ENCODE measurements at regions not wholly inside any gene's neighbourhood (a gene's known extent, or its start where the extent isn't known, plus 50 kb on each side); places are given as distances from the start of the nearest gene placed in this dataset.

- DNase-seq (ENCODE audit: low spot score) = no peak
These were observed 132.1 kb downstream of the OAT start for GRCh38 chr10:124286621-124287020.

DNA sequence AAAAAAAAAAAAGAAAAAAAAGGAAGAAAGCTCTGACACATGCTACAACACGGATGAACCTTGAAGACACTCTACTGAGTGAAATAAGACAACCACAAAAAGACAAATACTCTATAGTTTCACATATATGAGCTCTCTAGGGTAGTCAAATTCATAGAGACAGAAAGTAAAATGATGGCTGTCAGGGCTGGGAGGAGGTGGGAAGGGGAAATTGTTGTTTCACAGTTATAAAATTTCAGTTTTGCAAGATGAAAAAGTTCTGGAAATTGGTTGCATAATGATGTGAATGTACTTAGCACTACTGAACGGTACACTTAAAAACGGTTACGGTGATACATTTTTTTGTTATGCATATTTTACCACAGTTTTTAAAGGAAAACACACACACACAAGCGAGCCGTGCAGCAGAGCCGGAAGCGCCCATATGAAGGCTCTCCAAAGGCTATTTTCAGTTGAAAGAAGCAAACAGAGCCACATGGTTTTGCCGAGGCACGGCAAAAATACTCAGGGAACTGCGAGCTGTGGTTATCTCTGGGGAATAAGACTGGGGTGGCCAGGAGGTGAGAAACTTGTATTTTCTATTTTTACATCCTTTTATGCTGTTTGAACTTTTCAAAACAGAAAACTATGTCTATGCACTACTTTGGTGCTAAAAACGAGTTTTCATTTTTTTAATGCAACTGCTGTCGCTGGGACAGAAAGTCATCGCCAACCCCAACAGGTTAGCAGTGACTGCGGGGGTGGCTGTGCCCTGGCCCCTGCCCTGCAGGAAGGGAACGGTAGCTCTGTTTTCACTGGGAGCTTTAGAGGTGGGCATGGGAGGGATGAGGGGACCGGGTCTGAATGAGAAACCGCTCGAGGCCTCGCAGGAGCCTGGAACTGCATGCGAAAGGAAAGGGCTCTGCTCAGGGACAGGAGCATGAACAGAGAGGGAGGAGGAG, 132.9 kb downstream of the OAT start:
- peak; percentile 19 for DNase-seq (ENCODE audit: low spot score)

- no peak for DNase-seq (ENCODE audit: low spot score)
These were observed 134.8 kb downstream of the OAT start for GRCh38 chr10:124283949-124284250.

DNA sequence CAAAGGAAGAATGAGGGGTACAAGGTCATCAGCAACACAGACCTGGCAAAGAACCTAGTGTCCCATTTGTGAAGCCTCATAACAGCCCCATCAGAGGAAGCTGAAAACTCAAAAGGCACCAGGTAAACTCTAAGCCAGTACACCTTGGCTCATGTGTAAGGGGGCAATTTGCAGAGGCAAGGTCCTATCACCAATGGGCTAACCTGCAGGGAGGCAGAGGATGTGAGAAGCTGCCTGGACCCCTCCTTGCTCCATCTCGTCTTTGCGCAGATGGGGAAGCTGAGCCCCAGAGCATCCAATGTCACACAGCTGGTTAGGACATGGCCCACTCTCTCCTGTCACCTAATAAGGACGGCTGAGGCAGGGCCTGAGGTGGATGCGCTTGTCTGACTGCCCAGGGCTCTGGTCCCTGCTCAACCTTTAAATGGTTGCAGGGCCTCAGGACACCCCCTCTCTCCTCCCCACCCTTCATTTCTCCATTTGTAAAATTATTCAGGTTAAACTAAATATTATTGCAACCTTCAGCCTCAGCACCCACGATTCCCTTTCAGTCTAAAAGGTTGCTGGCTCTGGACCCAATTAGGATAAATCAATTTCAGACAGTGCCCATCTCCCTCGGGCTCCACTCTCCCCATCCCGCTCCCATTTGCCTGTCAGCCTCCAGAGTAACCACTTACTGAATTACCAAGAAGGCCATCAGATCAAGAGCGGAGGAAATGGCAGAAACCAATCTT, 135.3 kb downstream of the OAT start:
- no peak for DNase-seq (ENCODE audit: low spot score)

GRCh38 chr10:124282326-124282725, 136.4 kb downstream of the OAT start:
- no peak for DNase-seq (ENCODE audit: low spot score)

GRCh38 chr10:124281666-124282065, 137.1 kb downstream of the OAT start:
- no peak for DNase-seq (ENCODE audit: low spot score)

DNA sequence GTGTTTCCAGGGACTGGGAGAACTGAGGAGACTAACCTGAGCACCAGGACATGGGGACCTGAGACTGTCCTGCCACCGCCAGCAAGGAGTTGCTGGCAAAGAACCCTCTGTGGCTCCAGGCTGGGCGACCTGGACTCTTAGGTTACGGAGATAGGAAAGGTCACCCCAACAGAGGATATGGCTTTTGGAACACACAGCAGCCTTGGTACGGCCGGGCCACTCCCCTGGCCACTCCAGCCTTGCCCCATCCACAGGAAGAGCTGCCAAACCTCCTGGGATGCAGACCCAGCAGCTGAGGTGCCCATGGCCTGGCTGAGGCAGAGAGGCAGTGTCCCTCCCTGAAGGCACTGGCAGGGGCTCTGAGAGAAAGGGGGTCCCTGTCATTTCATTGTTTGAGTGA, 137.8 kb downstream of the OAT start:
- DNase-seq (ENCODE audit: low spot score) = no peak

- DNase-seq (ENCODE audit: low spot score) = no peak
These were observed 138.8 kb downstream of the OAT start for GRCh38 chr10:124279882-124280281.

GRCh38 chr10:124279298-124279697, 139.4 kb downstream of the OAT start:
- DNase-seq (ENCODE audit: low spot score) = no peak

GRCh38 chr10:124278356-124278755, 140.4 kb downstream of the OAT start:
- DNase-seq (ENCODE audit: low spot score) = no peak

DNA sequence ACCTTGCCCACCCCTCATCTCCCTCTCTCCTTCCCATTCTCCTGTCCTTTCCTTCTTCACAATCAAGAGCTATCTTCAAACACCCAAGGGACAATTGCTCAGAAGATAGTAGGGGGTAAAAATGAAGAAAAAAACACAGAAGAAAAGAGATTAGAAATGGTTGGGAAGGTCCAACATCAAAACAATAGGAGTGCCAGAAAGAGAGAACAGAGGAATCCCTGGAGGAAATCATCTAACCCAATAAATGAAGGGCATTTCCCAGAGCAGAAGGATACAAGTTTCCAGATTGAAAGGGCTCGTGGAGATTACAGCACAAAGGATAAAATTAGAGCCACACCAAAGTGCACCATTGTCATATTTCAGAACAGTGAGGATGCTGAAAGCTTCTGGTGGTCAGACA, 145.6 kb downstream of the OAT start:
- DNase-seq (ENCODE audit: low spot score) = no peak

DNA sequence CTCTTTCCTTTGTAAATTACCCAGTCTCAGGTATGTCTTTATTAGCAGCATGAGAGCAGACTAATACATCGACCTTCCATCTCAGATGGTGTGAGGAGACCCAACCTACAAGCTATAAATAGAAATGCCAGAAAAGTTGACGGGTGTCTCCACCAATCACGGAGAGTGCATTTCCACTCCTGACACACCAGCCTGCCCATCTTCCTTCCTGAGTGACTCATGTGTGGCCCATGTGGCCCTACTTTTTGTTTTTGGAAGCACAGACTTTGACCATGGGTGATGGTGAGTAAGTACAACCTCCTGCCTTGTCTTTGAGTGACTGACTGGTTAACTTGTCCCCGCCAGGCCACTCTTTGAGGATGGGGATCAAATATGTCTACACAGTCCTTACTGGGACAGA, 147.0 kb downstream of the OAT start:
- DNase-seq (ENCODE audit: low spot score) = no peak

DNA sequence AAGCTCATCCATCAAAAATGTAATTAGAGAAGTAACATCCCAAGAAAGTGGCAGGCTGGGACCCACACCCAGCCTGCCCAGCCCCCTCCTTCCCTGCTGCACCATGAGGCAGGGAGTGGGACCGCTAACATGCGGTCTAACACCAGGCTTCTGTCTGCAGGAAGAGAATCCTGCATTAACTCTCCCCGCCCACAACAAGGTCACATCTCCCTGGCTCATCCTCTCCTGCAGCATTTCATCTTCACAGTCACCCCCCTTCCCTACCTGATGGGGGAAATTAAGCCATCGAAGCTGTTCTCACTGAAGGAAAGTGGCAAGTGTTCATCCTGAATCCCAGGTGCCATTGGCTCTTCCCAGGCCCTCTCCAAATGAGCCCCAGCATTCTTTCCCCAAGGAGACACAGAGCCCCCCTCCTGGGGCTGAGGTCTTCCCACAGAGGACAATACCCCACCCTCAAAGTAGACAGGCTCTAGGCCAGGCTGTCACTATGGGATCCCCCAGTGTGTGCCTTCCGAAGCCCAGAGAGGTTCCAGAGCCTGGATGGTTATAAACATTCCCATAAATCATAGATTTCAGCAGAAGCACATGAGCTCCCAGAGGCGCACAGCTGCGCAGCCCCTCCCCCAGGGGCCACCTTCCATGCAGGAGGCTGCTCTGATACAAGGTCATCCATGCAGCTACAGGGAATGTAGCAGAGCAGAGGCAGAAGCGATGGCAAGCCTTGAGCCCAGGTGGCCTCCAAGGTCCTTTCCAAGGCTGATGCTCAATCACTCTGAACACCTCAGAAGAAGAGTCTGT, 148.0 kb downstream of the OAT start:
- DNase-seq (ENCODE audit: low spot score) = no peak

DNA sequence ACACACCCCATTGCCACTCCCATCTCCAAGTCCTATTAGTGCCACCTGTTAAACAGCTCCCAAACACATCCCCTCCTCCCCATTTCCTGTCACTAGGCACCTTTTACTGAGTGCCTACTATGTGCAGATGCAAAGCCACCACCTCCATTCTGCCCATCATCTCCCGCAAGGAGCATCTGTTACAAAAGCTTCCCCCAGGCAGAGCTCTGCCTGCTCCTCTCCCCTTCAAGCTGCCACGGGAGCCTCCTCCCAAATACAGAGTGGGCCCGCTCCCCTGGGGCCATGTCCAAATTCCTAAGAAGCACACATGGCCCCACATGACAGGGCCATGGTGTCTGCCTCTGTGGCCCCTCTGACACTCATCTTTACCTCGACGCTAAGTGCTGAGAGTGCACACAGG, 149.7 kb downstream of the OAT start:
- DNase-seq (ENCODE audit: low spot score) = no peak

GRCh38 chr10:124267911-124268549, 150.7 kb downstream of the OAT start:
- DNase-seq (ENCODE audit: low spot score) = no peak

DNA sequence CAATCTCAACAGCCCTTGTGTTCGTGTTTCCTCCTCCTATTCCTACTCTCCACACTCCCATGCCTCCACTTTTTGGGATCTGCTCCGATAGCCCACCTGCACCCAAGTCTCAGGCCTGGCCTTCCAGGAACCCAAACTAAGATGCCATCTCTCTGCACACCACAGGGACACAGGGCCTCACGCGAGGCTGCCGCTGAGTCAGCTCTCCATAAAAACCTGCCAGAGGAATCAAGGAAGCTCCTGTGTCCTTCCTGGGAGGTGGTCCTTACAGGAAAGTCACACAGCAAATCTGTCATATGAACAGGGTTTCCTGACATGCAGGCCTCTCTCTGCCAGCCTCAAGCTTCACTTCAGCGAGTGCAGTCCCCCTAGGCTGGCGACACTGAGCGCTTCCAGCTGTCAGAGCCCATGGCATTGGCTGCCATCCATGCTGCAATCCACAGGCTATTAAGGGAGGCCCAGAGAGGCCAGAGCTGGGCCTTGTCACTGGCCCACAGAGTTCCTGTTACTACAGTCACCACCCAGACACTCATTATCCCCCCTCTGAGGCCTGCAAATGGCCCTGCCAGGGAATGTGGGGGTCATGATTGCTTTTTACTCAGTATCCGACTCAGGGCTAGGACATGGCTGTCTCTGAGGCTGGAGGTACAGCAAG, 151.4 kb downstream of the OAT start:
- DNase-seq (ENCODE audit: low spot score) = peak; percentile 88

GRCh38 chr10:124266468-124267230, 152.1 kb downstream of the OAT start:
- peak; percentile 26 for DNase-seq (ENCODE audit: low spot score)

DNA sequence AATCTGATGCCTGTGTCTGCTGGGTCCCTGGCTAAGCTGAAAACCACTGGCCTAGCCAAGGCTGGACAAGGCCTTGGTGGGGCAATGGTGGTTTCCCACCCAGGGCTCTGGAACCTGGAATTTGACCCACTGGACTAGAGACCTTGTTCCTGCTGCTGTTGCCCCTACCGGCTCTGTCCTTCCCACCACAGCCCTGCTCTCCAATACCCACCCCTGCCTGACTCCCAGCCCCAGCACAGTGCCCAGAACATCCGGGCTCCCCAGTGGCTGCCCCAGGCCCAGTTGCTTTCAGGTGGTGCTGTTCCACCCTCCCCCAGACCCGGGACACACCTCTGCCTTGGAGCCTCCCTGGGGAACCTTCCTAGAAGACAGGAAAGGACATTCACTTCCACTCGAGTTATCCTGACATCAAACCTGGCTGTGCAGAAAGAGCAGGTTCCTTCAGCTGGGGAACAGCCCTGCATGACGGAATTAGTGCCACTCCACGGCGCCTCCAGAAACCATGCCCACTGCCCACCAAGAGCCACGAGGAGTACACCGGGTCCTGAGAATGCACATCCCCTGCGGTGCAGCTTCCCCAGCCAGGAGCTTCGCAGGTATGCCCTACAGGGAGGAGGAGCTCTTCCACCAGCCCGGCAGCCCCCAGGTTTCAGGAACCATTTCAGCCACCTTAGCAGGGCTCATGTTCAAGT, 152.8 kb downstream of the OAT start:
- no peak for DNase-seq (ENCODE audit: low spot score)

GRCh38 chr10:124265391-124265745, 153.4 kb downstream of the OAT start:
- DNase-seq (ENCODE audit: low spot score) = no peak

DNA sequence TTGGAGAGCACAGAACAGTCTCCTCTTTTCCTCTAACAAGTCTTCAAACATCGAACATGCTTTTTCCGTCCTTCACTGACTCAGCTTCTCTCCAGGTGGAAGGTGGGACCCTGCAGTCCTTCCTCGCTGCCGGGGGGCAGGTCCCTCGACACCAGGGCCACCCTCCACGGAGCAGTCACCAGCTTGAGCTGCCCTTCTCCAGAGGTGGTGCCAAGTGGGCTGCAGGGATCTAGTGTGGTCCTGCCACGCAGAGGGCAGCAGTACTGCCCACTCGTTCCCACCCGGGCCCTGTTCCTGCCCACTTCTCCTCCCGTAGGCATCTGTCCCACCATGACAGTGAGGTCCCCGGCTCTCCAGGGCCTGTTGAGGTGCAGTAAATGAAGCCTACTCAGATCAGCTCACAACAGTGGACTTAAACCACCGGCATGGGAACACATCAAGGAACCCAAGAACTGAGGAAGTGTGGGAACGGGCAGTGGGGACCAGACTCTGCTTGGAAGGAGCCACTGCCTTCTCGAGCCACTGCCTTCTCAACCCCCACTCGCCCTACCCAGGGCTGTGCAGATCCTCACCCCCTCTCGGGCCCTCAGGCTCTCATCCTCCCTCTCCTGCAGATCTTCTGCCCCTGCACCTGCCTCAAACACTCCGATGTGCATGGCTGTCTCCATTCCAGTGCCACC, 153.9 kb downstream of the OAT start:
- DNase-seq (ENCODE audit: low spot score) = no peak
